ENCODE measurements at regions not wholly inside any gene's neighbourhood (a gene's known extent, or its start where the extent isn't known, plus 50 kb on each side); places are given as distances from the start of the nearest gene placed in this dataset.

DNA sequence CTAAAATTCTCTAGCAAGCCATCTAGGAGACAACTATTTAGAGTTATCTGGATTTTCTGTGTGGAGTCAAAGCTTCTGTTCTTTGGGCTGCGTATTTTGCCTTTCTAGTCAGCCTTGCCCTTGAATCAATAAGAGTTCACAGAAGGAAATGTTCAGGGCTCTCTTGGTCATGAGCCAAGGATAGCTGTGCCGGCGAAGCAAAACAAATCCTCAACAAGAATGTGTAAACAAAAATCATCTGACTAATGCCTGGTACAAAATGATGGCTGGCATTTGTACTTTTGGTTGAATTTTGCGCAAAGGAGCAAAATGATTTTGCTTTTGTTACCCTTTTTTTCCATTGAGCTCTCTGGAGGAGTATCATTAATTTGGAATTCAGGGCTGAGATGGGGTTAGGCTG, 171.1 kb downstream of the DACT1 start:
- no peak for DNase-seq (ENCODE audit: low read depth in 2 of 3, low spot score in 2 of 3)

DNA sequence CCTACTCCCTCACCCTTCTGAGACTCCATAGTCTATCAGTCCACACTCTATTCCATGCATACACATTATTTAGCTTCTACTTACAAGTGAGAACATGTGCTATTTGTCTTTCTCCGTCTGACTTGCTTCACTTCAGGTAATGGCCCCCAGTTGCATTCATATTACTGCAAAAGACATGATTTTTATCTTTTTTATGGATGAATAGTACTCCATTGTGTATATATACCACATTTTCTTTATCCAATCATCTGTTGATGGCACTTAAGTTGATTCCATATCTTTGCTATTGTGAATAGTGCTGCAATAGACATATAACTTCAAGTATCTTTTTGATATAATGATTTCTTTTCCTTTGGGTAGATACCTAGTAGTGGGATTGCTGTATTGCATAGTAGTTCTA, 171.8 kb downstream of the DACT1 start:
- DNase-seq (ENCODE audit: low read depth in 2 of 3, low spot score in 2 of 3) = no peak

DNA sequence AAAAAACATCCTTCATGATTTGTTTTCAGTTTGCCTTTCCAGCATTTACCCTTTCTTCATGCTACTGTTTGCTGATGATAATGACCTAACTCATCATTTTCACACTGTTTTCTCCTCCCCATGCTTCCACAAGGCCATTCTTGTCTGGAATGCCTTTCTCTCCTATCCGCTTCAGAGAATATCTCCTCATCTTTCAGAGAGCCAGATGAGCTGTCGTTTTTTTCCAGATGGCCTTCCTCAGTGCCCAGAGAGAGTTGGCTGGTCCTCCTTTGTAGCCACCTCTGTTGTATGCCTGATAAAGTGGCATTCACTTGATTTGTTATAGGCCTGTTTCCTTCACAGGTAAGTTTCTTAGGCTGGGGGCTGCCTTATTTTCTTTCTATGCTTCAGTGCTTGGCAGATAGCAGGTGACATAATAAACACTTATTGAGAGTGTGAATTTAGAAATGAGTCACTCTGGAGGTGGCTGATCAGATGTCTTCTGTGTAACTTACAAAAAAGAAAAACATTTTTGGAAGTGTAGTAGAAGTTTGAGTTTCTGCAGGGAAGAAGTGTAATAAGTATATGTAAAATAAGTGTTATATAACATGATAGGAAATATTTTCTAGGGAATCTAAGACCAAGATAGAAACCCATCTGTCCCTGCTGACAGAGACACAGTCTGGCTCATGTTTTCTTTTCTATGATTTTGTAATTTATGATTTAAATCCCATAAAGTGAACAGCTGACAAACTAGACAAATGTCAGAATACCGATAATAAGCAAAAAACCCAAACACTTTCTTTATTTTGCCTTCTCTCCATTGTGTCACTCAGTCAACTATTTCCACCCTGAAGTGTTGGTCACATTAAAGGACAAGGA, 174.5 kb downstream of the DACT1 start:
- DNase-seq (ENCODE audit: low read depth in 2 of 3, low spot score in 2 of 3) = no peak

DNA sequence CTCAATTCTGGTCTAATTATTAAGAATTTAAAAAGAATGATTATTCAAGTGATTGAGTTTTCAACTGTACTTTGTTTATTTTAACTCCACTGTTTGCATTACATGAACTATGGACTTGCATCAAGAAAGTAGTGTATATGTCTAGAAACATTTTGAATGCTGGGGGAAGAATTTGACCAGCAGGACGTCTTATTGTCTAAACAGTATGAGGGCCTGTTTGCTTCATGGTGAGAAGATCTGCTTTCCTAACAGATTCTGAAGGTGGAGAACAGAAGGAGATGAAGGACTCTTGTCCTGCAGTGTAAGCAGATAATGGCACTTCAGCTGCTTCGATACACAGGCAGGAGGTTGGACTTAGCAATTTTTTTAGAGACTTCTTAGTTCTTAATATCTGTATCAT, 176.0 kb downstream of the DACT1 start:
- DNase-seq (ENCODE audit: low read depth in 2 of 3, low spot score in 2 of 3) = no peak

DNA sequence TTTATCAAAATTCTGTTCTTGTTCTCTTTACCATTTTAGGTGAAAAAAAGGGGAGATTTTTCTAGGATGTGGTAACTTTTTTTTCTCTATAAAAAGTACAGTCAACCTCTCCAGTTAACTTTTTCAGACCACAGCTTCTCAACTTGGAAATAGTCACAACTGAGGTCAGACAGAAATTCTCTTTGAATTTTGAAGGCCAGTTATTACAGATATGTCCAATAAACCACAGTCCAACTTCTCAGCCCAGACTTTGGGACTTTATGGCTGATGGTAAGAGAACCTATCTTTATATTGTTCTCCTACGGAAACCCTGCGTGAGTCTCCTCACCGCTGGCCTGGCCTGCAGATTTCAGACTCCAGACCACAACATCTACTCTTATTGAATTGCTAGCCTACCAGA, 176.7 kb downstream of the DACT1 start:
- DNase-seq (ENCODE audit: low read depth in 2 of 3, low spot score in 2 of 3) = no peak

DNA sequence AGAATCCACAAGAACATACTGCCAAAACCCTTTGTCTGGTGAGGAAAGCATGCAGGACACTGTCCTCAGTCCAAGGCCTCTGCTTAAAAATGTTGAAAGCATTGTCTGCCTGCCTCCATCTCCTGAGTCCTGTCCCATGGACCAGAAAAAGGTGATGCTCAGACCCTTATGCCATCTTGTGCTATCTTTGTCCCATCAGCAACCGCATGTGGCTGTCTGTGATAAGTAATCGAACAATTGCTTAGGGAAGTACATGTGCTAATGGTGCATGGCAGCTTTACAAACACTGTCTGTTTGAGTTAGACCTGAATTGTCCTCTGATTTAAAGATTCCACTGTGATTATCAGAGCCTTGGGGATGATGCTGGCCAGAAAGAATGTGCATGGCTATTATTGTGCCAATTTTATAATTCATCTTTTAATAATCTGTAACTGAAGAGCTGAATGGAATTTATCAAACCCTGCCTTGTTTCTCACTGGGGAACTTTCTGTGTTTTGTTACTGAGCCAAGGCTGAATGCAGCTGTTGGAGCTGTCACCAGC, 177.5 kb downstream of the DACT1 start:
- DNase-seq (ENCODE audit: low read depth in 2 of 3, low spot score in 2 of 3) = no peak

DNA sequence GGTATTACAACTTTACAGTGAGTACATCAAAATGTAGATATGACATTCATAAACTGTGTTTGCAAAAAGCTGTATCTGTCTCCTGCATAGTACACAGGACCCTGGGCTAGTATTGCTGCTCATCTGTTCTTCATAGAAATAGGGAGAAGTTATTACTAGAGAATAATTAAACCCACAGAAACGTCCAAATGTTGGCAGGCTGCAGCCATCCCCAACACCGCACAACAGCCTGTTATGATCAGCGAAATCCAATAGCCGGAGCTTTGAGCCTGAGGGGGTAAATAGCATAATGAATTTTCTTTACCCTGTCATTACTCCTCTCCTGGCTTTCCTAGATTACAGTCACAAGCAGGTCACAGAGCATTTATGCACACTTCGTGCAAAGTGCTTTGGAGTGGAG, 178.0 kb downstream of the DACT1 start:
- no peak for DNase-seq (ENCODE audit: low read depth in 2 of 3, low spot score in 2 of 3)

DNA sequence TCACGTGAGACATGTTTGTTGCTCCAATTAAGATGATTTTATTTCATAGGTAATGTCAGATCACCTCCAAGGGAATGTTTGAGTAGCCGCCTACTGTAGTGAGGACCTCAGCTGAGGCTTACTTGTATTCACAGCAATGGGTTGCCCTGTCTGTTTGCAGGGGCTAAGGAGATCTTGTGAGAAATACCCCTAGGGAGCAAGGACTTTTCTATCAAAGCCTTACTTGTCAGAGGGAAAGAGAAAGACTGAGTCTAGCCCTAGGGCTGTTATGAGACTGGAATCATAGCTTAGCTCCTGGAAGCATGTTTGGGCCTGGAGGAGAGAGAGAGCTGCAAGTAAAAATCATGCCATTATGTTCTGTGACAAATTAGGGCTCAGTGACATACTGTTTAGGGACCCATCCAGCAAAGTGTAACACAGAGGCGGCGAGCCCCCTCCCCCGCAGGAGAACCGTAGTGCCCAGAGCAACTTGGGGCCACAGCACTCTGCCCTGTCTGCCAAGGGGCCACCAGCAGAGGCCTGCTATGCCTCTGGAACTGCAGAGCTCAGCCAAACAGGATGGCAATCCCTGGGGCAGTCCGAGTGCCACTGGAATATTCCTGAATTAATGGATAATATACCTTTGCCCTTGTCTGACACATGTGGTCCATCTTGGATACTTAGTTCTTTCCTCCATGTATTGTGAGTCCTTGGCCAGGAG, 178.8 kb downstream of the DACT1 start:
- DNase-seq (ENCODE audit: low read depth in 2 of 3, low spot score in 2 of 3) = no peak

DNA sequence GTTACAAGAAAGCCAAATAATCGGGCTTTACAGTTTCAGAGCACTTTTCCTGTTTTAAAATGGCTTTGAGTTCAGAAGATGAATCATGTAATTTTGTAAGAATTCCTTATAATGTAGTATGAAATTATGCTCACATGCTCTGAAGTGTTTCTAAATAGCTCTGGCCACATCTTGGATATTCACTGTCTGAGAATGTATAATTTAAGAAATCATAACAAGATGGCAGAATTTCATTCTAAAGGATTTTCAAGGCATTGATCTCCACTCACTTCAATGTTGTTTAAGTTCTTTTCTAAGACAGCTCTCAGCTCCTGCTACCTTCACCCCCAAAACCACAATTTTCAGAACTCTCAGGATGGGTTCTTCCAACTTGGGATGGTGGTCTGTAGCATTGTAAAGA, 180.1 kb downstream of the DACT1 start:
- no peak for DNase-seq (ENCODE audit: low read depth in 2 of 3, low spot score in 2 of 3)

DNA sequence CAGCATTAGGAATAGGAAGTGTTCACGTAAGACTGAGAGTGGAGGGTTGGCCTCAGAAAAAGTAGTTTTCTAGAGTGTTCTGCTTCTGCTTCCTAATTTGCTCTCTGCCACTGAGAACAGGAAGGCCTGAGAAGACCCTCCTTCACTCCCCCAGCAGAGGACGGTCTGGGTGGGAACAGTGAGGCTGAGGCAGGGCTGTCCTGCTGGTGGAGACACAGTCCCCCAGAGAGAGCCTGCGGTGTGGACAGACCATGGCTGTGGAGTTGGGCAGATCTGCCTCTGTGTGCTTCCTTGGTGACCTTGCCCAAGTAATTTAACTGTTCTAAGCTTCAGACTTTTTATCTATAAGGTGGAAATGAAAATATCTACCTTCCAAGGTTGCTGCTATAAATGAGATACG, 182.3 kb downstream of the DACT1 start:
- no peak for DNase-seq (ENCODE audit: low read depth in 2 of 3, low spot score in 2 of 3)

DNA sequence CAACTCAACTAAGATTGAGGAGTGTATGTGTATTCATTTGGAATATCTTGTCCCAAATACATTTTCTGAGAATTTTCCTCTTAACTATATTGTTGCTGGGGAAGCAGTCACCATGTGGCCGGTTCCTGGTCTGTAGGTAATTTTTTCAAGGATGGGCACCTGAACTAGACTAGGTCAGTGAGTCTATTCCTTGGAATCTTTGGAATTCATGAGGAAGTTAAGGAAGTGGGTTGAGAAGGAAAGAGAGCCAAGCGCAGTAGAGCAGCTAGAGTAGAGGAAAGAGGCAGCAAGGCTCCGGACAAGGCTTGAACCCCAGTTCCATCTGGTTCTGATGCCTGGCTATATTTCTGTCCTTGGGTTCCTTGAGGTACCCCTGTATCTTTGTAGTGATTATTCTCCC, 183.7 kb downstream of the DACT1 start:
- DNase-seq (ENCODE audit: low read depth in 2 of 3, low spot score in 2 of 3) = no peak

DNA sequence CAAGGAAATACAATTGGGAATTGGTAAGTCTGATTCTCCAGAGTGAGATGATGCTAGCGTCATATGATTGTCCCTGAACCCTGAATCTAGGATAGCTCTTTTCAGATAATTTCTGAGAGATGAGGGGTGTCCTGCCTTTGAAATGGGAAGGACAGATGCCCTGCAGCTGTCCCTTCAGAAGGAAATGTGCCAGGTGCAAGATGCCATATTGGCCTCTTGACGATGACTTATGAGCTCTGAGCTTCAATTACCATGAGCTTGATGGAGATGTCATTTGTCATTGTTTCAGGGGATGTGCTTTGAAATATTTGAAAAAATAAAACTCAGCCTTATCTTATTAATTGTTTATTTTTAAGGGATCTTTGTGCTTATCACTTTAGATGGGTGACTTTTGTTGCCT, 185.1 kb downstream of the DACT1 start:
- no peak for DNase-seq (ENCODE audit: low read depth in 2 of 3, low spot score in 2 of 3)

DNA sequence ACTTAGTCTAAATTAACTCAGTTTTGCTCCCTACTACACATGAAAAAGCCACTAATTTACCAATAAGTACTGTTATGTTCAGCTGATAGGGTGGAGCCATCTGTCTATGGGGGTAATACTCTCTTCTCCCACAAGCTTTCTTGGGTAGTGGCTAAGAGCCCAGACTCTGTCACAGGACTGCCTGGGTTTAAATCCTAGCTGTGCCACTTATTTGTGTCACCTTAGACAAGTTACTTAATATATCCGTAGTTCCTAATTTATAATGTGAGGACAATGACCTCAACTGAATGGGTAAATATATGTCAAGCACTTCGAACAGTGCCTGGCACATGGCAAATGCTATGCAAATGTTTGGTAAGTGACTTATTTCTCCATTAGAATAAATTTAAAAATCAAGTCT, 185.6 kb downstream of the DACT1 start:
- no peak for DNase-seq (ENCODE audit: low read depth in 2 of 3, low spot score in 2 of 3)

DNA sequence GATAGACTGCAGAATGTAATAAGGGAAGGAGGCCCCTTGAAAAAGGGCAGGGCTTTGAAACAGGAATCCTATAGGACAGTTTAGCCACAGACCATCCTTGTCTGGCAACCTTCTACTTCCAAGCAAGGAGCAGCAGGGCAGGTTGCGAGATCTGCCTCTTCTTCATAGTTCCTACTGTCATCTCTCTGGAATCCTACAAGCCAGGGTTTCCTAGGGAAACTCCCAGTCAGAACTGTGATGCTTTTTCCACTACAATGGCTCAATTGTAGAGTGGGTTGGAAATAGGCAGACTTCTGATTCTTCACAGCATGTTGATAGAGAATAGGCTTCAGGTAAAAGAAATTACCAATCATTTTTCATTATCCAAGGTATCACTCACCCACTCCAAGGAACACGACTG, 186.3 kb downstream of the DACT1 start:
- DNase-seq (ENCODE audit: low read depth in 2 of 3, low spot score in 2 of 3) = no peak

DNA sequence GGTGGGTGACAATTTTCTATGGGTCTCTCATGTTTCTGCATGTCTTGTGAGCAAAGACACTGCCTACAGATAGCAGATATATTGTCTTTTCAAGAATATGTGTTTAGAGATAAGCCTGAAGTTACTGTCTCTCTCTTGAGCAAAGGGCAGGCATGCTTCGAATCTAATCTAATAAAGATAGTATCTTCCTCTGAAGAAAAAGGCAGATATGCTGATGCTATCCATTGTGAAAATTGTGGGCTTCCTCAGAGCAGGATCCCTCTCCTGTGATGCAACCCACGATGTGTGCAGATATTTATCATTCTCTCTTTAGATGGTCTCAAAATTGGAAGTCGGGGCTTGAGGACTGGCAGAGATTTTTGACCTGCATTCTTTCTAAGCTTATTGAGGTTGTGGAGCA, 187.0 kb downstream of the DACT1 start:
- DNase-seq (ENCODE audit: low read depth in 2 of 3, low spot score in 2 of 3) = no peak

DNA sequence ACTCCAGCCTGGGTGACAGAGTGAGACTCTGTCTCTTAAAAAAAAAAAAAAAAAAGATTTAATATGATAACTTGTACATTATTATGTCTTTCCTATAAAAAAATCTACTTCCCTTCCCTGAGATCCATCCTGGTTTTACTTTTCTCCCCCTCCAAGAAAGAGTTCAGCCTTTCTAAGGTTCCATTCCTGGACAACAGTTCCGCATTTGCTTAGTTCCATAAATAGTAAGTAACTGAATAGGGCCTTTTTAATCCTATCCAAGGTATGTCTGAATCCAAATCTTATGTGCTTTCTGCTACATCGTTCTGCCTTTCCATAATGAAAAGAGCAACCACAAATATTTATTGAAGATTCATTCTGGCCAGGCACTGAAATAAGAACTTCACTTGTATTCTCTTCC, 187.8 kb downstream of the DACT1 start:
- no peak for DNase-seq (ENCODE audit: low read depth in 2 of 3, low spot score in 2 of 3)

DNA sequence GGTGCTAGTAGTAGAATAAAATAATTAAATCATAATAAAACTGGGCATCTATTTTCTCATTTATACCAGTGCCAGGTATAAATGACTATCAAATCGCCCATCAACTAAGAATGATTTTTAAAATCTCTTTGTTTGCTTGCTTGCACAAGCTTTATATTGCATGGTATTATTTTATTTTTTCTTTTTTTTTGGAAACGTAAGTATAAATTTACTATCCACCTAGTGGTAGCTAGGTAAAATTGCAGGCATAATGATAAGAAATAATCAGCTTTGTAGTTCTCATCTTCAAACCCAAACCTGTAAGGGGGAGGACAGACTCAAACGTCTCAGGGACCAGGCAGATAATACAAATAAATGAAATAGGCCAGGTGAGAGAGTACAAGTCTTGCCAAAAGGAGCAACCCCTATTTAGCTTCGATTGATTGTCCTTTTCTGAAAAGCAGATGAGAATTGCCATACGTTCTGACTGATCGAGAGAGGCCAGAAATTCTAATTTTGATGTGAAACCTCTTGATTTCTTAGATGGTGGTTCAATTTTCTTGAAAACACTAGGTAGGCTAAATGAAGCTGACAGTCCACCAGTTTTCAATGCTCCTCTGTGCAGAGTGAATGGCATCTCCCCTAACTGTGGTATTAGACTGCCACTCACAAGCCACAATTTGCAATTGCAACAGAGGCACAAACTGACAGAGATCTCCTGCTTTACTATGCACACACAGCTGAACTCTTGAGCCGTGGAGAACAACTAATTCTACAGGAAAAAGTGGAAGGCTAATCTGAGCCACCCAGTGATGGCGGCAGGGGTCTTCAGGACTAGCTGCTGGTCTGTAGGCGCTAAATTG, 189.3 kb downstream of the DACT1 start:
- DNase-seq (ENCODE audit: low read depth in 2 of 3, low spot score in 2 of 3) = no peak

DNA sequence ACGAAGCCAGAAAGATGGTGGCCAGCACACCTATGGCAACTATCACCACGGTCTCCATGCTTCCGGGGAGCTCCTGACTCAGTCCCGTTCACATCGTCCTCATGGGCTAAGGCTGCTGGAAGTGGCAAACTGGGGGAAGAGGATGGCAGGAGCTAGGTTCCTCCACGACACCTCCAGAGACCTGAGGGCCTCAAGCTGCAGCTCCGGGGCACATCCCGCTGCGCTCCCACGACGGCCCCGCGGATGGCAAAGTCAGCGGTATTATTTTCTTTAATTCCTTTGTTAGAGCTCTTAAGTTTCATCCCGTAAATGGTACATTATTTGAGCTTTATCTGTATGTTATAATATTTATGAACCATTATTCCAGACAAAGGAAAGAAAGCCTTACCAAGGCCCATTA, 190.5 kb downstream of the DACT1 start:
- no peak for DNase-seq (ENCODE audit: low read depth in 2 of 3, low spot score in 2 of 3)

DNA sequence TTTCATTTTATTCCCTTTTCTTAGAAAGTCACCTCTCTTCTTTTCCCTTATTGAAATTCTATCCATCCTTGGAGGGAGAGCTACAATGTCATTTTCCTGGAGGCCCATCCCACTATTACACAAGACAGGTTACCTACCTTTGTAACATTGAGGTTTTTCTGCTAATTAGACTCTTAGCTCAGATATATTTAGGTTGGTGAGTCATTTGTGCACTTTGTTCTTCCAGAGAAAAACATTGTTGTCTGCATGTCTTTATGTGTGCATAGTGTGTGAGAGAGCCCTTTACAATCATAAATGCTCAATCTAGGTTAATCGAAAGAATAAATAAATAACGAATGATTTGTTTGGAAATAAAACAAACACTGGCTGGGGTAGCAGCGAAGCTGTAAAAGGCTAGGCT, 191.8 kb downstream of the DACT1 start:
- DNase-seq (ENCODE audit: low read depth in 2 of 3, low spot score in 2 of 3) = no peak

DNA sequence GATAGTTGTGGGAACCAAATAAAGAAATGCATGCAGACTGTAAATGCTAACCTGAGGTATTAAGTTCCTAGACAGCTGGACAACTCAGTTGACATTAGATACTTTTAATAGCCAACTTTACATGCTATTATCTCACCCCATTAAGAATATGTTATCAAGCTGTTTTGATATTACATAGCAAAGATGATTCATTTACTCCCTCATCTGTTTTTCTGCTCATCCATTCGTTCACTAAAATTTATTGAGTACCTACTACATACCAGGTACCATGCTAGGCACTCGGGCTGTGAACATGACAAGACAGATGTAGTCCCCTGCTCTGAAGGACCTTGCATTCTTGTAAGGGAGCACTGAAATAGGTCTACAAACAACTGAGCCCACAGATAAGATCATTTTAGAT, 192.4 kb downstream of the DACT1 start:
- no peak for DNase-seq (ENCODE audit: low read depth in 2 of 3, low spot score in 2 of 3)

DNA sequence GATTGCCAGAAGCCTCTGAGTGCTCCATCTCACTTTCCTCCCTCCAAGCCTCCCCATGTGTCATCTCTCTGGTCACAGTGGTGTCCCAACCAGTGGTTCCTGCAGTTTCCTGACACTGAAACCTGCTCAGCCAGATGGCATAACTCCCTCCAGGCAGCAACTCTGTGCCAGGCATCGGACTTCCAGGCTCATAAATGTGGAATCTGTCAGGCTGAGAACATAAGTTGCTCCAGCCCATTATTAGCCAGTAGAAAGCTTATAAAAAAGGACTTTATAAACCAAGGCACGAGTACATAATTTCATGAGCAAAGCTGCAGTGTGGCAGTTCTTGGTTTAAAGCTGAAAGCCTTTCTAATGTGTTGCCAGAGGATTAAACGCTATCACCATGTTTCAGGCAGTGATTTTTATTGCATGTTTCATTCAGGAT, 194.3 kb downstream of the DACT1 start:
- no peak for DNase-seq (ENCODE audit: low read depth in 2 of 3, low spot score in 2 of 3)
